Neural progenitor cell (in vitro differentiated cells): ENCODE measurements at regions not wholly inside any gene's neighbourhood (a gene's known extent, or its start where the extent isn't known, plus 50 kb on each side); places are given as distances from the start of the nearest gene placed in this dataset.

Source experiments
- CTCF ChIP-seq: fragments of 200-600 bp; sonication (generic); IDR thresholded peaks from 2 replicates; pipeline ENCODE4 v1.5.1; 2017; ENCODE audit warnings: antibody characterized with exemption, mild to moderate bottlenecking
- EZH2 ChIP-seq: fragments of 200-600 bp; sonication (generic); IDR thresholded peaks from 2 replicates; pipeline ENCODE4 v1.6.1; 2017; ENCODE audit warnings: antibody characterized with exemption, mild to moderate bottlenecking, moderate library complexity

- TF ChIP-seq CTCF (no peak), EZH2 (no peak)
These were observed 674.3 kb upstream of the ZWINT start for GRCh38 chr10:57035310-57035709.
